DMS153 (cell line): ENCODE measurements at regions not wholly inside any gene's neighbourhood (a gene's known extent, or its start where the extent isn't known, plus 50 kb on each side); places are given as distances from the start of the nearest gene placed in this dataset.
A peak's percentile ranks its signal among the peaks of the same experiment; 100 is the strongest.

Experiments
- DNase-seq: peaks from one replicate; lab custom pipeline; 2025; lab: John Stamatoyannopoulos, UW

GRCh38 chr3:72157748-72158638 is 373.0 kb upstream of the PROK2 start:
- no peak for DNase-seq

GRCh38 chr3:72155391-72156064 is 370.6 kb upstream of the PROK2 start:
- no peak for DNase-seq

GRCh38 chr3:72154391-72155335 is 369.7 kb upstream of the PROK2 start:
- no peak for DNase-seq

- no peak for DNase-seq
Measured at GRCh38 chr3:72153477-72154314, 368.7 kb upstream of the PROK2 start.

GRCh38 chr3:72152551-72153476 is 367.9 kb upstream of the PROK2 start:
- DNase-seq = peak; percentile 86

GRCh38 chr3:72151465-72152238 is 366.7 kb upstream of the PROK2 start:
- no peak for DNase-seq

GRCh38 chr3:72150634-72151412 is 365.9 kb upstream of the PROK2 start:
- no peak for DNase-seq

- no peak for DNase-seq
Measured at GRCh38 chr3:72149645-72150300, 364.8 kb upstream of the PROK2 start.

- DNase-seq = no peak
Measured at GRCh38 chr3:72147600-72147999, 362.7 kb upstream of the PROK2 start.

GRCh38 chr3:72145506-72146380 is 360.8 kb upstream of the PROK2 start:
- DNase-seq = no peak

GRCh38 chr3:72144773-72145505 is 360.0 kb upstream of the PROK2 start:
- DNase-seq = no peak

- DNase-seq = no peak
Measured at GRCh38 chr3:72143966-72144717, 359.2 kb upstream of the PROK2 start.

- DNase-seq = no peak
Measured at GRCh38 chr3:72143322-72143721, 358.4 kb upstream of the PROK2 start.

- DNase-seq = no peak
Measured at GRCh38 chr3:72142028-72142427, 357.1 kb upstream of the PROK2 start.

- no peak for DNase-seq
Measured at GRCh38 chr3:72141264-72141663, 356.3 kb upstream of the PROK2 start.

- no peak for DNase-seq
Measured at GRCh38 chr3:72139316-72139715, 354.4 kb upstream of the PROK2 start.
